ENCODE measurements at regions not wholly inside any gene's neighbourhood (a gene's known extent, or its start where the extent isn't known, plus 50 kb on each side); places are given as distances from the start of the nearest gene placed in this dataset.

DNA sequence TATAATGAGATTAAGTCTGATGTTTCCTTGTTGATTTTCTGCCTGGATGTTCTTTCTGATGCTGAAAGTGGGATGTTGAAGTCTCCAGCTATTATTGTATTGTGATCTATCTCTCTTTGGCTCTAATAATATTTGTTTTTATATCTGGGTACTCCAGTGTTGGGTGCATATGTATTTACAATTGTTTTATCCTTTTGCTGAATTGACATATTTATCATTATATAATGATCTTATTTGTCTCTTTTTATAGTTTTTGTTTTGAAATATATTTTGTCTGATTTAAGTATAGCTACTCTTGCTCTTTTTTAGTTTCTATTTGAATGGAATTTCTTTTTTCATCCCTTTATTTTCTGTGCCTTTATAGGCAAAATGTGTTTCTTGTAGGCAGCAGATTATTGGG lies 522.2 kb upstream of the NEGR1 start:
- TF ChIP-seq CTCF (IDR thresholded peaks at IDR 0.05; ENCODE audit: insufficient read depth, low read depth, low read length), result no peak
- no peaks in the 10 kb centered on the region for H3K27me3 ChIP-seq (ENCODE audit: control insufficient read depth, insufficient read depth, low read length)
- POLR2A ChIA-PET, result no interaction called here
- CTCF ChIA-PET, result no interaction called here
- DNase-seq (ENCODE audit: low read depth), result no peak
- no peaks in the 10 kb centered on the region for H3K36me3 ChIP-seq (ENCODE audit: control insufficient read depth, insufficient read depth, low read length)
- H3K4me3 ChIP-seq (ENCODE audit: low read depth, low read length), result no peak overlapping the region

DNA sequence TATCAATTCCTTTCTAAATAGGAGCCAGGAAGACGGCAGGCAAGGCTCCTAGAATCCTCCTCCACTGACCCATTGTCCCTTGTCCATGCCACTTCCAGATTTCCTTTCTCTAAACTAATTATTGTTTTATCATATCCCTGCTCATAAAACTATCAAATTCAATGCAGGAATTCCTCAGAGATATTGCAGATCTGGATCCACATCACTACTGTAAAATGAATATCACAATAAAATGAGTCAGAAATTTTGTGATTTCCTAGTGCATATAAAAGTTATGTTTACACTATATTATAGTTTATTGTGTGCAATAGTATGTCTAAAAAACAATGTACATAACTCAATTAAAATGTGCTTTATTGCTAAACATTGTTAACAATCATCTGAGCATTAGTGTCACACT lies 498.7 kb upstream of the NEGR1 start:
- DNase-seq (ENCODE audit: low read depth), result no peak
- Histone ChIP-seq H3K27me3 (ENCODE audit: control insufficient read depth, insufficient read depth, low read length) (no peaks in the 10 kb centered on the region), H3K36me3 (ENCODE audit: control insufficient read depth, insufficient read depth, low read length) (no peaks in the 10 kb centered on the region), H3K4me3 (ENCODE audit: low read depth, low read length) (no peak overlapping the region)
- CTCF ChIA-PET, result no interaction called here
- POLR2A ChIA-PET, result no interaction called here
- no peak for TF ChIP-seq CTCF (IDR thresholded peaks at IDR 0.05; ENCODE audit: insufficient read depth, low read depth, low read length)

DNA sequence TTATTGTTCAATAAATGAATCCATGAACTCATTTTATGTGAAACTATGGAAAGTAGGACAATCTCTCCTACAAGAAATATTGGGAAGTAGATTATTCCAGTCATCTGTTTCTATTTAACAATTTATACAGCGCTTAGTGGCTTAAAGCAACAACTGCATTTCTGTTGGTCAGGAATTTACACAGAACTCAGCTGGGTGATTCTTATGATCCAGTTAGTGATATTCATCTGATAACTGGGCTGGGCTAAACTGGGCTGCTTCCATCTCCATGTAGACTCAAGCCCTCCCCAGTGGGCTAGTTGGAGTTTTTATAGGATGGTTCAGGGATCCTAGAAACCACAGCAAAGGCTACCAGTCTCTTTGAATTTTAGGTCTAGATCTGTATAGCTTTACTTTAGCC lies 497.9 kb upstream of the NEGR1 start:
- no peaks in the 10 kb centered on the region for H3K27me3 ChIP-seq (ENCODE audit: control insufficient read depth, insufficient read depth, low read length)
- no peak overlapping the region for H3K4me3 ChIP-seq (ENCODE audit: low read depth, low read length)
- no peaks in the 10 kb centered on the region for H3K36me3 ChIP-seq (ENCODE audit: control insufficient read depth, insufficient read depth, low read length)
- DNase-seq (ENCODE audit: low read depth), result no peak
- POLR2A ChIA-PET, result no interaction called here
- TF ChIP-seq CTCF (IDR thresholded peaks at IDR 0.05; ENCODE audit: insufficient read depth, low read depth, low read length), result no peak
- CTCF ChIA-PET, result no interaction called here

GRCh38 chr1:72777918-72778317 lies 495.6 kb upstream of the NEGR1 start:
- Histone ChIP-seq H3K27me3 (ENCODE audit: control insufficient read depth, insufficient read depth, low read length) (no peaks in the 10 kb centered on the region), H3K36me3 (ENCODE audit: control insufficient read depth, insufficient read depth, low read length) (no peaks in the 10 kb centered on the region), H3K4me3 (ENCODE audit: low read depth, low read length) (no peak overlapping the region)
- POLR2A ChIA-PET, result no interaction called here
- TF ChIP-seq CTCF (IDR thresholded peaks at IDR 0.05; ENCODE audit: insufficient read depth, low read depth, low read length), result no peak
- CTCF ChIA-PET, result interaction anchor here (0.6 kb wide), 1 partner anchor 11 kb away, joined by 3 read pairs; no protein-coding TSS in a partner anchor
- DNase-seq (ENCODE audit: low read depth), result no peak

DNA sequence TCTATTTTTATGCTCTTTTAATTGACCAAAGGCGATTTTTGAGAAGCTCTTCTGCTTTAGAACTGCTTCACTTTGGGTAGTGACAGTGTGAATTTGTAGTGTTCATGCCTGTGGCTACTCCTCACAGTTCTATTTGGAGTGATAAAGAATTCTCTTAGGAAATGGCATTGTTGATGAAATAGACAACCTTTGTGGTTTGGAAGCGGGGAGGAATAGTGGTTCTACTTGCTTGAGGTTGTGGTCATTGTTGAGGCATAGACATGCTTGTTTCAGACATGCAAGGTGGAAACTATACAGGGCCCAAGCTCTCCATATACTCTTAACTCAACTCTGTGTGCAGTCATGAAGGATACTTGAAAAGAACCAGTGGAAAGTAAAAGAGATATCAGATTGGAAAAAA lies 481.1 kb upstream of the NEGR1 start:
- Histone ChIP-seq H3K4me3 (ENCODE audit: low read depth, low read length) (no peak overlapping the region), H3K36me3 (ENCODE audit: control insufficient read depth, insufficient read depth, low read length) (no peaks in the 10 kb centered on the region), H3K27me3 (ENCODE audit: control insufficient read depth, insufficient read depth, low read length) (no peaks in the 10 kb centered on the region)
- no peak for DNase-seq (ENCODE audit: low read depth)
- CTCF ChIA-PET, result interaction anchor here (0.6 kb wide), 1 partner anchor 1626 kb away, joined by 3 read pairs; no protein-coding TSS in a partner anchor
- no peak for TF ChIP-seq CTCF (IDR thresholded peaks at IDR 0.05; ENCODE audit: insufficient read depth, low read depth, low read length)
- POLR2A ChIA-PET, result no interaction called here

All from BJ (cell line).